WERI-Rb-1 (cell line): ENCODE measurements at regions not wholly inside any gene's neighbourhood (a gene's known extent, or its start where the extent isn't known, plus 50 kb on each side); places are given as distances from the start of the nearest gene placed in this dataset.

ENCODE experiments used
- DNase-seq: peaks from one replicate; pipeline ENCODE4 v3.0.0-alpha.2; 2020
- H3K27ac ChIP-seq: fragments of 250-450 bp; sonication (Bioruptor Pico); 2 replicates; pipeline ENCODE4 v1.5.1; 2020; ENCODE audit warnings: mild to moderate bottlenecking, moderate library complexity
- H3K27me3 ChIP-seq: fragments of 250-450 bp; sonication (Bioruptor Pico); 2 replicates; pipeline ENCODE4 v1.5.1; 2021; ENCODE audit warnings: mild to moderate bottlenecking, low read depth, moderate library complexity; ENCODE audit not compliant: insufficient read depth, severe bottlenecking
- H3K36me3 ChIP-seq: fragments of 250-450 bp; sonication (Bioruptor Pico); 2 replicates; pipeline ENCODE4 v1.5.1; 2020; ENCODE audit warnings: mild to moderate bottlenecking, moderate library complexity
- H3K4me3 ChIP-seq: 2 replicates; pipeline ENCODE4 v1.5.1; 2011; ENCODE audit warnings: low read depth, mild to moderate bottlenecking, control low read depth, low read length
- H3K9me3 ChIP-seq: fragments of 250-450 bp; sonication (Bioruptor Pico); 2 replicates; pipeline ENCODE4 v1.5.1; 2021; ENCODE audit warnings: mild to moderate bottlenecking, moderate library complexity; ENCODE audit not compliant: severe bottlenecking
- CTCF ChIP-seq: IDR thresholded peaks from 2 replicates; pipeline ENCODE4 v1.5.1; 2011; ENCODE audit warnings: low read depth, mild to moderate bottlenecking, control low read depth, inconsistent platforms, low read length

GRCh38 chr9:26722755-26723154 is 169.8 kb downstream of the CAAP1 start:
- Histone ChIP-seq H3K27me3 (no peaks in the 10 kb centered on the region), H3K27ac (no peak overlapping the region), H3K4me3 (no peak overlapping the region), H3K36me3 (no peaks in the 10 kb centered on the region), H3K9me3 (no peaks in the 10 kb centered on the region)
- no peak for DNase-seq
- no peak for TF ChIP-seq CTCF

GRCh38 chr9:26710008-26710407 is 182.6 kb downstream of the CAAP1 start:
- H3K27ac ChIP-seq, result no peak overlapping the region
- DNase-seq, result no peak
- no peak for TF ChIP-seq CTCF
- no peak overlapping the region for H3K4me3 ChIP-seq
- no peaks in the 10 kb centered on the region for H3K36me3 ChIP-seq
- no peaks in the 10 kb centered on the region for H3K27me3 ChIP-seq
- H3K9me3 ChIP-seq, result no peaks in the 10 kb centered on the region

- H3K27me3 ChIP-seq, result no peaks in the 10 kb centered on the region
- H3K36me3 ChIP-seq, result no peaks in the 10 kb centered on the region
- DNase-seq, result no peak
- TF ChIP-seq CTCF, result no peak
- H3K27ac ChIP-seq, result no peak overlapping the region
- H3K9me3 ChIP-seq, result no peaks in the 10 kb centered on the region
- no peak overlapping the region for H3K4me3 ChIP-seq
These were observed 186.4 kb downstream of the CAAP1 start for GRCh38 chr9:26706223-26706622.

GRCh38 chr9:26695298-26695622 is 197.3 kb downstream of the CAAP1 start:
- H3K36me3 ChIP-seq, result no peaks in the 10 kb centered on the region
- no peak overlapping the region for H3K27ac ChIP-seq
- H3K9me3 ChIP-seq, result peaks cover 8% of the 10 kb centered on the region
- no peak for TF ChIP-seq CTCF
- DNase-seq, result no peak
- H3K27me3 ChIP-seq, result no peaks in the 10 kb centered on the region
- H3K4me3 ChIP-seq, result no peak overlapping the region

- no peak for DNase-seq
- no peaks in the 10 kb centered on the region for H3K36me3 ChIP-seq
- no peak overlapping the region for H3K4me3 ChIP-seq
- no peaks in the 10 kb centered on the region for H3K27me3 ChIP-seq
- no peak for TF ChIP-seq CTCF
- H3K9me3 ChIP-seq, result peaks cover 5% of the 10 kb centered on the region
- H3K27ac ChIP-seq, result no peak overlapping the region
These were observed 198.0 kb downstream of the CAAP1 start for GRCh38 chr9:26694381-26695297.

- Histone ChIP-seq H3K36me3 (no peaks in the 10 kb centered on the region), H3K4me3 (no peak overlapping the region), H3K27ac (no peak overlapping the region), H3K27me3 (no peaks in the 10 kb centered on the region), H3K9me3 (no peaks in the 10 kb centered on the region)
- TF ChIP-seq CTCF, result no peak
- no peak for DNase-seq
These were observed 203.6 kb downstream of the CAAP1 start for GRCh38 chr9:26689041-26689440.
